ENCODE measurements at regions not wholly inside any gene's neighbourhood (a gene's known extent, or its start where the extent isn't known, plus 50 kb on each side); places are given as distances from the start of the nearest gene placed in this dataset.

DNA sequence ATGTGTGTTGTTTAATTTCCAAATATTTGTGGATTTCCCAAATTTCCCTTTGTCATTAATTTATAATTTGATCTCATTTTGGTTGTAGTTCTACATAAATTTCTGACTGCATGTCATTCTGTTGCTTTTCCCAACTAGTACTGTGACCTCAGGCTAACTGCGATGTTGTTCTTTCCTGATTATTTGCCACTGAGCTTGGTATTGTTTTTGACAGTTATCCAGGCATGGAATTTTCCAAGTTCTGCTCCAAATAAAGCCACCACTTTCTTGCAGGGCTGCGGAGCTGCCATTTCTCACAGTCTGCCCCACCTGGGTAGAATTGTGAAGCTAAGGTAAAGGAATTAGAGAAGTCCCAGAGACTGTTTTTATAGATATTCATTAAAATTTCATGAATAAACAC, 328.8 kb downstream of the ZNF674 start:
- Histone ChIP-seq H3K4me1 (ENCODE audit: control insufficient read depth, extremely low read depth, insufficient read depth, low read length) (no peaks in the 10 kb centered on the region), H3K36me3 (ENCODE audit: control insufficient read depth in 2 of 2, extremely low read depth in 1 of 2, insufficient read depth in 2 of 2, low read length in 2 of 2) (no peaks in the 10 kb centered on the region), H3K79me2 (ENCODE audit: control insufficient read depth, insufficient read depth, low read length) (no peaks in the 10 kb centered on the region), H2AFZ (ENCODE audit: control insufficient read depth, low read length) (no peak overlapping the region), H3K4me2 (ENCODE audit: control insufficient read depth, extremely low read depth, insufficient read depth, low read depth, low read length) (no peak overlapping the region), H3K4me3 (ENCODE audit: control insufficient read depth in 2 of 3, extremely low read depth in 1 of 3, insufficient read depth in 2 of 3, low read depth in 1 of 3, low read length in 3 of 3) (no peak overlapping the region), H3K9me3 (ENCODE audit: control insufficient read depth, low read depth, low read length) (no peaks in the 10 kb centered on the region), H3K9ac (ENCODE audit: control insufficient read depth, extremely low read depth, insufficient read depth, low read length) (no peak overlapping the region), H3K27ac (ENCODE audit: control insufficient read depth, insufficient read depth, low read length) (no peak overlapping the region), H3K27me3 (ENCODE audit: control insufficient read depth, extremely low read depth, insufficient read depth, low read length) (no peaks in the 10 kb centered on the region), H3K9me1 (ENCODE audit: control insufficient read depth, extremely low read depth, insufficient read depth, low read length) (no peaks in the 10 kb centered on the region), H4K20me1 (ENCODE audit: control insufficient read depth, extremely low read depth, insufficient read depth, low read length) (no peaks in the 10 kb centered on the region)
- FAIRE-seq (no peak), DNase-seq (ENCODE audit: low read depth, low spot score) (no peak)
- dilution Hi-C loops (cut with MboI; ENCODE audit: extremely low pct_ligation_motif_present, low sequenced_read_pairs), result no loop called here
- TF ChIP-seq, protein P1, sequence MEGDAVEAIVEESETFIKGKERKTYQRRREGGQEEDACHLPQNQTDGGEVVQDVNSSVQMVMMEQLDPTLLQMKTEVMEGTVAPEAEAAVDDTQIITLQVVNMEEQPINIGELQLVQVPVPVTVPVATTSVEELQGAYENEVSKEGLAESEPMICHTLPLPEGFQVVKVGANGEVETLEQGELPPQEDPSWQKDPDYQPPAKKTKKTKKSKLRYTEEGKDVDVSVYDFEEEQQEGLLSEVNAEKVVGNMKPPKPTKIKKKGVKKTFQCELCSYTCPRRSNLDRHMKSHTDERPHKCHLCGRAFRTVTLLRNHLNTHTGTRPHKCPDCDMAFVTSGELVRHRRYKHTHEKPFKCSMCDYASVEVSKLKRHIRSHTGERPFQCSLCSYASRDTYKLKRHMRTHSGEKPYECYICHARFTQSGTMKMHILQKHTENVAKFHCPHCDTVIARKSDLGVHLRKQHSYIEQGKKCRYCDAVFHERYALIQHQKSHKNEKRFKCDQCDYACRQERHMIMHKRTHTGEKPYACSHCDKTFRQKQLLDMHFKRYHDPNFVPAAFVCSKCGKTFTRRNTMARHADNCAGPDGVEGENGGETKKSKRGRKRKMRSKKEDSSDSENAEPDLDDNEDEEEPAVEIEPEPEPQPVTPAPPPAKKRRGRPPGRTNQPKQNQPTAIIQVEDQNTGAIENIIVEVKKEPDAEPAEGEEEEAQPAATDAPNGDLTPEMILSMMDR (optimal IDR thresholded peaks at IDR 0.05 in 1 of 3, IDR thresholded peaks at IDR 0.05 in 1 of 3, conservative IDR thresholded peaks at IDR 0.05 in 1 of 3; ENCODE audit: extremely low read depth in 1 of 3, insufficient read depth in 2 of 3, low read length in 3 of 3), result no peak

DNA sequence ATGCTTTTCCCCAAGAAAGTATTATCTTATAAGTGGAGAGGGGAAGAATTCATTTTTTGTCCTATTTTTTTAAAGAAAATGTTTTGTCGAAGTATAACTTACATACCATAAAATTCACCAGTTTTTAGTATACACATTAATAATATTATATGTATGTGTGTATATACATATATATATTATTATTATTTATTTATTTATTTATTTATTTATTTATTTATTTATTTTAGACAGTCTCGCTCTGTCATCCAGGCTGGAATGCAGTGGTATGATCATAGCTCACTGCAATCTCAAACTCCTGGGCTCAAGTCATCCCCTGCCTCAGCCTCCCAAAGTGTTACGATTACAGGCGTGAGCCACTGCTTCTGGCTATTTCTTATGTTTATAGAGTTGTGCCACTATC, 334.1 kb downstream of the ZNF674 start:
- Histone ChIP-seq H2AFZ (ENCODE audit: control insufficient read depth, low read length) (no peak overlapping the region), H3K79me2 (ENCODE audit: control insufficient read depth, insufficient read depth, low read length) (no peaks in the 10 kb centered on the region), H3K4me2 (ENCODE audit: control insufficient read depth, extremely low read depth, insufficient read depth, low read depth, low read length) (no peak overlapping the region), H3K4me1 (ENCODE audit: control insufficient read depth, extremely low read depth, insufficient read depth, low read length) (peaks cover 34% of the 10 kb centered on the region), H3K27ac (ENCODE audit: control insufficient read depth, insufficient read depth, low read length) (no peak overlapping the region), H3K9ac (ENCODE audit: control insufficient read depth, extremely low read depth, insufficient read depth, low read length) (no peak overlapping the region), H3K4me3 (ENCODE audit: control insufficient read depth in 2 of 3, extremely low read depth in 1 of 3, insufficient read depth in 2 of 3, low read depth in 1 of 3, low read length in 3 of 3) (no peak overlapping the region), H3K9me3 (ENCODE audit: control insufficient read depth, low read depth, low read length) (no peaks in the 10 kb centered on the region), H4K20me1 (ENCODE audit: control insufficient read depth, extremely low read depth, insufficient read depth, low read length) (no peaks in the 10 kb centered on the region), H3K36me3 (ENCODE audit: control insufficient read depth in 2 of 2, extremely low read depth in 1 of 2, insufficient read depth in 2 of 2, low read length in 2 of 2) (no peaks in the 10 kb centered on the region), H3K9me1 (ENCODE audit: control insufficient read depth, extremely low read depth, insufficient read depth, low read length) (no peaks in the 10 kb centered on the region), H3K27me3 (ENCODE audit: control insufficient read depth, extremely low read depth, insufficient read depth, low read length) (no peaks in the 10 kb centered on the region)
- no peak for DNase-seq (ENCODE audit: low read depth, low spot score)
- TF ChIP-seq, protein P1 (optimal IDR thresholded peaks at IDR 0.05 in 1 of 3, IDR thresholded peaks at IDR 0.05 in 1 of 3, conservative IDR thresholded peaks at IDR 0.05 in 1 of 3; ENCODE audit: extremely low read depth in 1 of 3, insufficient read depth in 2 of 3, low read length in 3 of 3), result no peak
- TF ChIP-seq EZH2 (IDR thresholded peaks at IDR 0.05; ENCODE audit: low read length), result no peak
- dilution Hi-C loops (cut with MboI; ENCODE audit: extremely low pct_ligation_motif_present, low sequenced_read_pairs), result no loop called here
- no peak for FAIRE-seq
